Endothelial cell of umbilical vein (primary cell): ENCODE measurements at regions not wholly inside any gene's neighbourhood (a gene's known extent, or its start where the extent isn't known, plus 50 kb on each side); places are given as distances from the start of the nearest gene placed in this dataset.

Experiments
- BruUV-seq: library from RNA; stranded (reverse); fragments of 400-500 nt; replicated peaks from 2 replicates; lab custom pipeline; 2021; lab: Mats Ljungman, UMichigan
- CTCF ChIA-PET: fragments of 300-600, 350-600 bp; sonication (Branson Sonifier 250); formaldehyde crosslinking; loops from one replicate; lab custom pipeline; 2021; ENCODE audit warnings: antibody characterized with exemption, inconsistent platforms; lab: Charles Lee
- POLR2A ChIA-PET: fragments of 300-600, 350-600 bp; sonication (Branson Sonifier 250); formaldehyde crosslinking; loops from one replicate; lab custom pipeline; 2021; ENCODE audit warnings: antibody characterized with exemption, inconsistent platforms; lab: Charles Lee
- DNase-seq: peaks from one replicate; pipeline ENCODE4 v3.0.0-alpha.2; 2011; ENCODE audit warnings: low read depth, low spot score
- FAIRE-seq: peaks from 2 replicates; lab custom pipeline; 2011; peaks lifted over from hg19 to GRCh38; lab: Jason Lieb, UNC
- H2AFZ ChIP-seq: 2 replicates; pipeline ENCODE4 v1.6.0; 2012; ENCODE audit warnings: low read depth, low read length, control low read depth, inconsistent platforms
- H3K27ac ChIP-seq: 2 replicates; pipeline ENCODE4 v1.5.1; 2011; ENCODE audit warnings: low read depth, mild to moderate bottlenecking, control low read depth, low read length, moderate library complexity; ENCODE audit not compliant: insufficient read depth
- H3K27me3 ChIP-seq, 2 experiments: 2 replicates each; pipeline versions ENCODE4 v1.6.0 to v1.6.1; 2011; ENCODE audit warnings: low read length in 2 of 2, mixed read lengths in 1 of 2; ENCODE audit not compliant: control insufficient read depth in 2 of 2, insufficient read depth in 2 of 2
- H3K36me3 ChIP-seq, 2 experiments: 2 replicates in 1 of 2; 3 replicates in 1 of 2; pipeline ENCODE4 v1.5.1; 2011; ENCODE audit warnings: low read length in 2 of 2, mild to moderate bottlenecking in 1 of 2, moderate library complexity in 1 of 2; ENCODE audit not compliant: control insufficient read depth in 2 of 2, insufficient read depth in 2 of 2; ENCODE audit errors: extremely low read depth in 1 of 2
- H3K4me1 ChIP-seq: 3 replicates; pipeline ENCODE4 v1.5.1; 2011; ENCODE audit warnings: mild to moderate bottlenecking, low read length; ENCODE audit not compliant: control insufficient read depth, insufficient read depth; ENCODE audit errors: extremely low read depth
- H3K4me2 ChIP-seq: 2 replicates; pipeline ENCODE4 v1.6.1; 2011; ENCODE audit warnings: low read length, control low read depth, mixed read lengths; ENCODE audit not compliant: insufficient read depth
- H3K4me3 ChIP-seq, 3 experiments: fragments of 200-600 bp in 1 of 3; sonication (generic), shearing (Covaris generic) in 1 of 3; replicated peaks in 1 of 3; 2 replicates each; pipeline ENCODE4 v1.5.1; 2011 to 2016; ENCODE audit warnings: control low read depth in 3 of 3, low read length in 3 of 3, mild to moderate bottlenecking in 2 of 3, inconsistent platforms in 1 of 3, low read depth in 1 of 3, moderate library complexity in 1 of 3; ENCODE audit not compliant: insufficient read depth in 1 of 3
- H3K79me2 ChIP-seq: 2 replicates; pipeline ENCODE4 v1.6.0; 2012; ENCODE audit warnings: low read length, inconsistent platforms; ENCODE audit not compliant: control insufficient read depth, insufficient read depth
- H3K9ac ChIP-seq: replicated peaks from 2 replicates; pipeline ENCODE3; 2011; ENCODE audit warnings: low read length, control low read depth; ENCODE audit not compliant: insufficient read depth; ENCODE audit errors: extremely low read depth
- H3K9me1 ChIP-seq: replicated peaks from 3 replicates; pipeline ENCODE4 v1.6.0; 2011; ENCODE audit warnings: mild to moderate bottlenecking, low read length; ENCODE audit not compliant: control insufficient read depth, insufficient read depth; ENCODE audit errors: extremely low read depth
- H3K9me3 ChIP-seq: replicated peaks from 2 replicates; pipeline ENCODE4 v1.5.1; 2012; ENCODE audit warnings: low read length, inconsistent platforms; ENCODE audit not compliant: control insufficient read depth, insufficient read depth
- H4K20me1 ChIP-seq: replicated peaks from 2 replicates; pipeline ENCODE3; 2011; ENCODE audit warnings: mild to moderate bottlenecking, low read length; ENCODE audit not compliant: control insufficient read depth, insufficient read depth; ENCODE audit errors: extremely low read depth
- CTCF ChIP-seq, 2 donors: IDR thresholded peaks; 1 replicate in 1 of 2; 2 replicates in 1 of 2; pipeline ENCODE4 v1.5.1; 2011; ENCODE audit warnings: low read length in 2 of 2, mild to moderate bottlenecking in 2 of 2, moderate library complexity in 2 of 2, control low read depth in 1 of 2, inconsistent platforms in 1 of 2, low read depth in 1 of 2; ENCODE audit not compliant: insufficient read depth in 1 of 2; ENCODE audit errors: extremely low read depth in 1 of 2
- EZH2 ChIP-seq: IDR thresholded peaks from 2 replicates; pipeline ENCODE4 v1.6.1; 2012; ENCODE audit warnings: borderline replicate concordance, low read depth, mild to moderate bottlenecking, moderate library complexity, low read length, inconsistent platforms; ENCODE audit not compliant: severe bottlenecking
- FOS ChIP-seq: IDR thresholded peaks from 2 replicates; pipeline ENCODE4 v1.6.1; 2011; ENCODE audit warnings: mild to moderate bottlenecking, low read length, moderate library complexity, borderline replicate concordance; ENCODE audit not compliant: insufficient read depth
- GATA2 ChIP-seq: IDR thresholded peaks from 2 replicates; pipeline ENCODE4 v1.7.0; 2011; ENCODE audit warnings: low read depth, mild to moderate bottlenecking, moderate library complexity, mixed read lengths, low read length; ENCODE audit not compliant: insufficient read length, insufficient read depth
- JUN ChIP-seq: IDR thresholded peaks from 2 replicates; pipeline ENCODE4 v1.6.1; 2011; ENCODE audit warnings: borderline replicate concordance, low read depth; ENCODE audit not compliant: insufficient read length, insufficient read depth
- MYC ChIP-seq: IDR thresholded peaks from one replicate; pipeline ENCODE4 v1.6.1; 2011; ENCODE audit warnings: mild to moderate bottlenecking, low read depth, low read length
- POLR2A ChIP-seq: IDR thresholded peaks from 2 replicates; pipeline ENCODE4 v1.6.1; 2012; ENCODE audit warnings: low read depth, mild to moderate bottlenecking, control low read depth, low read length
- POLR2AphosphoS5 ChIP-seq: IDR thresholded peaks from 2 replicates; pipeline ENCODE4 v1.6.1; 2012; ENCODE audit warnings: low read depth, mild to moderate bottlenecking, control low read depth, low read length, moderate library complexity; ENCODE audit not compliant: insufficient read depth
- dilution Hi-C: fragments of 300-500 bp; cut with MboI; formaldehyde crosslinking; loops from one replicate; pipeline ENCODE4 v1.15.0; 2019; ENCODE audit warnings: low sequenced_read_pairs; ENCODE audit not compliant: extremely low pct_ligation_motif_present
- intact Hi-C: fragments of 100-400 bp; cut with micrococcal nuclease; formaldehyde crosslinking; loops from one replicate; pipeline ENCODE4 v1.10.0; 2022
- TF ChIP-seq, protein P1 (sequence below): IDR thresholded peaks from 2 replicates; pipeline ENCODE4 v1.6.1; 2011; ENCODE audit not compliant: insufficient read depth, insufficient read length

DNA sequence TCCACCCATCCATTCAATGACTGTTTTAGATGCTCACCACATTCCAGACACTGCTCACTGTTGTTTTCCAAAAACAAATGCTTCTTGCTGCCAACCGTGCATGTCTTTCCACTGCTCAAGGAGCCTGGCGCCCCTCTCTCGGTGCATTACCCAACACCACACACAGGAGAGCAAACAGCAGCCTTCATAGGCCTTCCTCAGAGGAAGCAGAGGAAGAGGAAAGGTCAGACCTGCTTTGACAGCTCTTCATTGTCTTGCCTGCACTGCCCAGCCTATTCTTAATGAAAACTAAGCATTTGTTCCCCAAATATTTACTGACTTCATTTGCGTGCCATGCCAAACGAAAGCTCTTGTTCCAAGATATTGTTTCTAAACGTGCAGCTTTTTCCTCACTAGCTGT lies 1129.2 kb downstream of the TBC1D22A start:
- FAIRE-seq, result no peak
- Histone ChIP-seq H3K27me3 (no peaks in the 10 kb centered on the region), H3K4me1 (no peaks in the 10 kb centered on the region), H3K9me1 (no peaks in the 10 kb centered on the region), H3K79me2 (no peaks in the 10 kb centered on the region), H3K4me3 (no peak overlapping the region), H3K36me3 (no peaks in the 10 kb centered on the region), H3K27ac (no peak overlapping the region), H4K20me1 (no peaks in the 10 kb centered on the region), H3K4me2 (no peak overlapping the region), H3K9me3 (no peaks in the 10 kb centered on the region), H2AFZ (no peak overlapping the region), H3K9ac (no peak overlapping the region)
- ChIA-PET POLR2A (no interaction called here), CTCF (no interaction called here)
- TF ChIP-seq GATA2 (no peak), EZH2 (no peak), FOS (no peak), CTCF (IDR thresholded peaks at IDR 0.05; ENCODE audit: extremely low read depth in 1 of 2, insufficient read depth in 1 of 2, low read depth in 1 of 2, low read length in 2 of 2) (no peak), MYC (no peak), POLR2AphosphoS5 (no peak), POLR2A (no peak), JUN (no peak)
- TF ChIP-seq, protein P1, sequence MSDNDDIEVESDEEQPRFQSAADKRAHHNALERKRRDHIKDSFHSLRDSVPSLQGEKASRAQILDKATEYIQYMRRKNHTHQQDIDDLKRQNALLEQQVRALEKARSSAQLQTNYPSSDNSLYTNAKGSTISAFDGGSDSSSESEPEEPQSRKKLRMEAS, result no peak
- no TSS peak for BruUV-seq
- no peak for DNase-seq
- intact Hi-C loops (no loop called here), dilution Hi-C loops (no loop called here)
